ENCODE measurements at regions not wholly inside any gene's neighbourhood (a gene's known extent, or its start where the extent isn't known, plus 50 kb on each side); places are given as distances from the start of the nearest gene placed in this dataset.
"Not testable (repeated sequence)": the region's sequence is repeated elsewhere in the genome, so short reads cannot be mapped to it uniquely, and the experiment has no call there.

GRCh38 chr14:105730731-105731130 is 204.3 kb downstream of the TMEM121 start:
- not testable (repeated sequence) for H3K9me3 ChIP-seq (ENCODE audit: low read length); H3K36me3 ChIP-seq (ENCODE audit: insufficient read depth, low read length); H3K4me1 ChIP-seq (ENCODE audit: insufficient read depth, low read length); H2AFZ ChIP-seq (ENCODE audit: low read depth, low read length); H3K4me3 ChIP-seq (ENCODE audit: low read length)
- H3K27me3 ChIP-seq (ENCODE audit: insufficient read depth, low read length), result peaks cover 12% of the 10 kb centered on the region

- not testable (repeated sequence) for H3K4me3 ChIP-seq (ENCODE audit: low read length); H3K36me3 ChIP-seq (ENCODE audit: insufficient read depth, low read length); H3K4me1 ChIP-seq (ENCODE audit: insufficient read depth, low read length); H2AFZ ChIP-seq (ENCODE audit: low read depth, low read length); H3K9me3 ChIP-seq (ENCODE audit: low read length)
- H3K27me3 ChIP-seq (ENCODE audit: insufficient read depth, low read length), result peaks cover 12% of the 10 kb centered on the region
Measured at GRCh38 chr14:105731221-105731985, 205.0 kb downstream of the TMEM121 start.

DNA sequence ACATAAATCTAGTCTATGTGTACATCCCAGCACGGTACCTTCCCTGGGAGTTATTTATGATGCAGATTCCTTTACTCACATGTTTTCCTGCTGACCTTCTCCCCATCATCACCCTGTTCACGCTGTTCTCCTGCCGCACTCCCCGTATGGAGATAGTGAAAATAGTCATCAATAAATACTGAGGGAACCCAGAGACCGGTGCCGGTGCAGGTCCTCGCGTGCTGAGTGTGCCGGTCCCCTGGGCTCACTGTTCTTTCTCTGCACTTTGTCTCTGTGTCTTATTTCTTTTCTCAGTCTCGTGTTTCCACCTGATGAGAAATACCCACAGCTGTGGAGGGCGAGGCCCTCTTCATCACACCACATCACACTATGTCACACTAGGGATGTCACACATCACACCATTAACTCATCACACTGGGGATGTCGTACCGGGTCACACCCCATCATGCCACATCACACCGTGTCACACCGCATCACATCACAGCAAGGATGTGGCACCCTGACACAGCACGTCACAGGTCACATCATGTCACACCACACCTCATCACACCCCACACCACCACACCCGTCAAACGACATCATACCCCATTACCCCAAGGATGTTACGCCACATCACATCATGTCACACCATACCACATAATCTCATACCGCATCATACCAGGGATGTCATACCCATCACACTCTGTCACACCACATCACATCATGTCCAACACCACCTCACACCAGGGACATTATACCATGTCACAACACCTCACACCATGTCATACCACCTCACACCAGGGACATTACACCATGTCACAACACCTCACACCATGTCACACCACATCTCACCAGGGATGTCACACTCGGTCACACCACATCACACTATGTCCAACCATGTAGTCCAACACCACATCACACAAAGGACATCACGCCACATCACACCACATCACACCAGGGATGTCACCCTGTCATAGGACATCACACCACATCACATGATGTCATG is 207.0 kb downstream of the TMEM121 start:
- H2AFZ ChIP-seq (ENCODE audit: low read depth, low read length), result no peak overlapping the region

DNA sequence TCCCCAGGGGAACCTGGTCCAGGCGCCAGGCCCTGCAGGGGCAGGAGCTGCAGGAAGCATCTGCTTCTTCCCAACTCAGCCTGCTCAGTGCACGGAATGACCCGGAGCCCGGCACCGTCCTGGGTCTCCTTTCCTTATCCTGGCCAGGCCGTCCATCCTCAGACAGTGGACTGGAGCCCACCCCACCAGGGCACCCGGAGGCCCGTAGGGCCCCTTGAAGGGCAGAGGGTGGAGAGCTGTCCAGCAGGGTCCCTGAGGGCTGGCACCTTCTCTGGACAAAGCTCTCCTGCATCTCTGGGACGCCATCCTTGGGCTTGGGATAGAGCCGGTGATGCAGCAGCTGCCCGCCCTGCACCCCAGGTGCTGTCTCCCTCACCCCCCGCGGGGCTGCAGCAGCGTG is 207.9 kb downstream of the TMEM121 start:
- H3K27me3 ChIP-seq (ENCODE audit: insufficient read depth, low read length), result peaks cover 15% of the 10 kb centered on the region
- H3K36me3 ChIP-seq (ENCODE audit: insufficient read depth, low read length); H2AFZ ChIP-seq (ENCODE audit: low read depth, low read length); H3K4me3 ChIP-seq (ENCODE audit: low read length); H3K4me1 ChIP-seq (ENCODE audit: insufficient read depth, low read length); H3K9me3 ChIP-seq (ENCODE audit: low read length): not testable (repeated sequence)

More for the DNA sequence above, 207.0 kb downstream of the TMEM121 start:
- Histone ChIP-seq H3K9me3 (ENCODE audit: low read length) (no peaks in the 10 kb centered on the region), H3K36me3 (ENCODE audit: insufficient read depth, low read length) (no peaks in the 10 kb centered on the region), H3K27me3 (ENCODE audit: insufficient read depth, low read length) (peaks cover 12% of the 10 kb centered on the region), H3K4me1 (ENCODE audit: insufficient read depth, low read length) (no peaks in the 10 kb centered on the region), H3K4me3 (ENCODE audit: low read length) (no peak overlapping the region)

DNA sequence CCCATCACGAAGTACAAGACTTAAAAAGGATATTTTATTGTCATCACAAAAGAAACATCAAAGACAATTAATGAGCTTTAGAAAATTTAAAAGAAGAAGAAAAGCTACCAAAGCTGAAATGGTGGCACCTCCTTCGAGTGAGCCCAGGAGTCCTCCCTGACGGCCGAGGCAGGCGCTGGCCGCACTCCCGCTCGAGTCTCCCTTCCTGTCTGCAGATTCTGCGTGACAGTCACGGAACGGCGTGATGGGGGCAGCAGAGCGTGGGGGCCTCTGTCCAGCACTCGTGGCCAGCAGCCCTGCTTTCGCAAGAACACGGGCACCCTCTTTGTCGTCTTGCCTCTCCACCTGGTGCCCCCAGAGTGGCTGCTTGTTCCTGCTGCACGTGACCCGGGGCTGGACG is 209.9 kb downstream of the TMEM121 start:
- H3K36me3 ChIP-seq (ENCODE audit: insufficient read depth, low read length); H2AFZ ChIP-seq (ENCODE audit: low read depth, low read length); H3K9me3 ChIP-seq (ENCODE audit: low read length); H3K4me3 ChIP-seq (ENCODE audit: low read length); H3K4me1 ChIP-seq (ENCODE audit: insufficient read depth, low read length): not testable (repeated sequence)
- peaks cover 18% of the 10 kb centered on the region for H3K27me3 ChIP-seq (ENCODE audit: insufficient read depth, low read length)

DNA sequence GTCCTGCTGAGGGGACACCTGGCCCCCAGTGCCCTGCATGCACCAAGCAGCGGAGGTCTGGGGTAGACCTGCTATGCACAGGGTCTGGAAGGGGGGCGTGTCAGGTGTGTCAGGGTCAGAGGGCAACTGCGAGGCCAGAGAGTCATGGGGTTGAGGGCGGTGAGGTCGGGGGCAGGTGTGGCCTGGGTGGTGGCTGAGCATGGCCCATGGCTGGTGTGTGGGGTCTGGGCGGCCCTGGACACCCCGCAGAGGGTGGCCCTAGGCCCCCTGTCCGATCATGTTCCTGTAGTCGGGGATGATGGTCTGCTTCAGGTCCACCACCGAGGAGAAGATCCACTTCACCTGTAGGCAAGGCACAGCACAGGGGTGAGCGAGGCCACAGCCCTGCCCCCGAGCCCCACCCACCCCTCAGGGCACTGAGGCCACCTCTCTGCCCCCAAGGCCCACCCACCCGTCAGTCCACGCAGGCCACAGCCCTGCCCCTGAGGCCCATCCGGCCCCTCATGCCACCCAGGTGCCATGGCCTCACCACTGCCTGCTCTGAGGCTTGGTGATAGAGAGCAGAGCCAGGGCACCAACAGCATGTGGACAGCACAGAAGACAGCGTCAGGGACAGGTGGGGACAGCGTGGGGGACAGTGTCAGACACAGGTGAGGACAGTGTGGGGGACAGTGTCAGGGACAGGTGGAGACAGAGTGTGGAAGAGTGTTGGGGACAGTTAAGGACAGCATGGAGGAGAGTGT is 211.3 kb downstream of the TMEM121 start:
- H3K9me3 ChIP-seq (ENCODE audit: low read length), result no peaks in the 10 kb centered on the region
- no peak overlapping the region for H2AFZ ChIP-seq (ENCODE audit: low read depth, low read length)
- H3K4me3 ChIP-seq (ENCODE audit: low read length), result no peak overlapping the region
- no peaks in the 10 kb centered on the region for H3K4me1 ChIP-seq (ENCODE audit: insufficient read depth, low read length)
- no peaks in the 10 kb centered on the region for H3K36me3 ChIP-seq (ENCODE audit: insufficient read depth, low read length)
- H3K27me3 ChIP-seq (ENCODE audit: insufficient read depth, low read length), result peaks cover 14% of the 10 kb centered on the region

GRCh38 chr14:105738638-105739037 is 212.3 kb downstream of the TMEM121 start:
- H3K9me3 ChIP-seq (ENCODE audit: low read length), result no peaks in the 10 kb centered on the region
- no peaks in the 10 kb centered on the region for H3K4me1 ChIP-seq (ENCODE audit: insufficient read depth, low read length)
- no peak overlapping the region for H3K4me3 ChIP-seq (ENCODE audit: low read length)
- no peaks in the 10 kb centered on the region for H3K36me3 ChIP-seq (ENCODE audit: insufficient read depth, low read length)
- no peak overlapping the region for H2AFZ ChIP-seq (ENCODE audit: low read depth, low read length)
- peaks cover 8% of the 10 kb centered on the region for H3K27me3 ChIP-seq (ENCODE audit: insufficient read depth, low read length)

GRCh38 chr14:105739331-105740102 is 213.1 kb downstream of the TMEM121 start:
- no peak overlapping the region for H2AFZ ChIP-seq (ENCODE audit: low read depth, low read length)
- H3K4me1 ChIP-seq (ENCODE audit: insufficient read depth, low read length), result no peaks in the 10 kb centered on the region
- no peaks in the 10 kb centered on the region for H3K9me3 ChIP-seq (ENCODE audit: low read length)
- H3K36me3 ChIP-seq (ENCODE audit: insufficient read depth, low read length), result no peaks in the 10 kb centered on the region
- H3K27me3 ChIP-seq (ENCODE audit: insufficient read depth, low read length), result peaks cover 5% of the 10 kb centered on the region
- no peak overlapping the region for H3K4me3 ChIP-seq (ENCODE audit: low read length)

DNA sequence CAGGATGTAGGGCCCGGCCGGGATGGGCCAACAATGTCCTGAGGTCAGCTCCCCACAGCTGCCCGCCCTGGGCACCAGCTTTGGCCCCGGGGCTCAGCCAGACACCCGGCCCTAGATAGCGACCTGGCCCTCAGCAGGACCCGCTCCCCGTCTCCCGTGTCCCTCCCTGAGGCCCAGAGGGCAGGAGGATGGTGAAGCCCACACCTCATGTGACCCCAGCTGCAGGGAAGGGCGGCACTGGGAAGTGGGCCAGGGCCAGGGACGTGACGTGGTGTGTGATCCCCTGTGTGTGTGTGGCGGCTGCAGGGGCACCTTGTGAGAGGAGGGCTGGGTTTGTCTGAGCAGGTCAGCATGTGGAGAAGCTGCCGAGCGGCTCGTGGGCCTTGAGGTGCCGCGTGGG is 213.9 kb downstream of the TMEM121 start:
- H2AFZ ChIP-seq (ENCODE audit: low read depth, low read length); H3K36me3 ChIP-seq (ENCODE audit: insufficient read depth, low read length); H3K4me1 ChIP-seq (ENCODE audit: insufficient read depth, low read length); H3K9me3 ChIP-seq (ENCODE audit: low read length); H3K4me3 ChIP-seq (ENCODE audit: low read length); H3K27me3 ChIP-seq (ENCODE audit: insufficient read depth, low read length): not testable (repeated sequence)

DNA sequence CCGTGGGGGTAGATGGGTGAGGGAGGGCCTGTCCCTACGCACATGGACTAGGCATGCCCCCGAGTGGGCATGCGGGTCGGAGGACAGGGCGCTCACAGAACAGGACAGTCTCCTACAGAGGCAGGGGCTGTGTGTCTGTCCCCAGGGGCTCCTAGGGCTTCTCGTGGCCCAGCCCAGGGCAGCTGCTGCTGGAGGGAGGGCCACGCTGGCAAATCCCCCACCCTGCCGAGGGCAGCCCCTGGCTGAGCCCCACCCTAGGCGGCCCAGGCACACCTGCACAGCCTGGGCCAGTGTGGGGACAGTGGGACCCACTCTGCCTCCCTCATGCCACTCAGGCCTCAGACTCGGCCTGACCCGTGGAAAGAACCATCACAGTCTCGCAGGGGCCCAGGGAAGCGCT is 214.6 kb downstream of the TMEM121 start:
- not testable (repeated sequence) for H3K4me1 ChIP-seq (ENCODE audit: insufficient read depth, low read length); H3K36me3 ChIP-seq (ENCODE audit: insufficient read depth, low read length); H3K4me3 ChIP-seq (ENCODE audit: low read length); H3K27me3 ChIP-seq (ENCODE audit: insufficient read depth, low read length); H3K9me3 ChIP-seq (ENCODE audit: low read length); H2AFZ ChIP-seq (ENCODE audit: low read depth, low read length)

- H3K9me3 ChIP-seq (ENCODE audit: low read length); H2AFZ ChIP-seq (ENCODE audit: low read depth, low read length); H3K36me3 ChIP-seq (ENCODE audit: insufficient read depth, low read length); H3K27me3 ChIP-seq (ENCODE audit: insufficient read depth, low read length); H3K4me3 ChIP-seq (ENCODE audit: low read length); H3K4me1 ChIP-seq (ENCODE audit: insufficient read depth, low read length): not testable (repeated sequence)
Measured at GRCh38 chr14:105741707-105742530, 215.5 kb downstream of the TMEM121 start.

DNA sequence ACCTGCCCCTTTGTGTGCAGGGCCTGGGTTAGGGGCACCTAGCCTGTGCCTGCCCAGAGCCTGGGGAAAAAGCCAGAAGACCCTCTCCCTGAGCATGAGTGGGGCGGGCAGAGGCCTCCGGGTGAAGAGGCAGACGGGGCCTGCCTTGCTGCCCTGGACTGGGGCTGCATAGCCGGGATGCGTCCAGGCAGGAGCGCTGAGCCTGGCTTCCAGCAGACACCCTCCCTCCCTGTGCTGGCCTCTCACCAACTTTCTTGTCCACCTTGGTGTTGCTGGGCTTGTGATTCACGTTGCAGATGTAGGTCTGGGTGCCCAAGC is 216.1 kb downstream of the TMEM121 start:
- H3K27me3 ChIP-seq (ENCODE audit: insufficient read depth, low read length), result peaks cover 9% of the 10 kb centered on the region
- H3K4me3 ChIP-seq (ENCODE audit: low read length), result no peak overlapping the region
- H3K9me3 ChIP-seq (ENCODE audit: low read length), result no peaks in the 10 kb centered on the region
- H3K4me1 ChIP-seq (ENCODE audit: insufficient read depth, low read length), result no peaks in the 10 kb centered on the region
- H3K36me3 ChIP-seq (ENCODE audit: insufficient read depth, low read length), result no peaks in the 10 kb centered on the region
- no peak overlapping the region for H2AFZ ChIP-seq (ENCODE audit: low read depth, low read length)

All from neuron (in vitro differentiated cells).